ENCODE measurements at regions not wholly inside any gene's neighbourhood (a gene's known extent, or its start where the extent isn't known, plus 50 kb on each side); places are given as distances from the start of the nearest gene placed in this dataset.

DNA sequence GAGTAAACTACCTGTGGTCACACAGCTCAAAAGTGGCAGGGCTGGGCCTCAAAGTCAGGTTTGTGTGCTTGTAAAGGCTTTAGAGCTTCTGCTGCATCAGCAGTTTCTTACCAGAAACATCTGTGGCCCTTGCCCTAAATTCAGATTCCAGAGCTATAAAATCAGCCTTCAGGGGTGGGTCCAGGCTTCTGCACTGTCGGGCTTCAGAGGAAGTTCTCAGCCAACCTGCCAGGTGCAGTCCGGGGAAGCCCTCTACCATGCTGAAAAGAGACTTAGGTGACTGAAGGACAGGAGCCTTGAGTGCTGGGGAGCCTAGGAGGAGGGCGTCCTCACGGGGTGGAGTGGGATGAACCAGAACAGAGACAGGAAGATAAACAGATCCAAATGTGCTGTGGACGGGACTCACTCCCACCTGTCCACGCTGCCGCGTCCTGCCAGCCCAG, 69.9 kb upstream of the HS6ST1 start:
- ChIA-PET CTCF (no interaction called here), POLR2A (interaction anchor here (0.6 kb wide), 1 partner anchor 277 kb away, joined by 3 read pairs; no protein-coding TSS in a partner anchor)
- no peaks in the 10 kb centered on the region for H3K27me3 Mint-ChIP-seq
- TF ChIP-seq, protein P1, sequence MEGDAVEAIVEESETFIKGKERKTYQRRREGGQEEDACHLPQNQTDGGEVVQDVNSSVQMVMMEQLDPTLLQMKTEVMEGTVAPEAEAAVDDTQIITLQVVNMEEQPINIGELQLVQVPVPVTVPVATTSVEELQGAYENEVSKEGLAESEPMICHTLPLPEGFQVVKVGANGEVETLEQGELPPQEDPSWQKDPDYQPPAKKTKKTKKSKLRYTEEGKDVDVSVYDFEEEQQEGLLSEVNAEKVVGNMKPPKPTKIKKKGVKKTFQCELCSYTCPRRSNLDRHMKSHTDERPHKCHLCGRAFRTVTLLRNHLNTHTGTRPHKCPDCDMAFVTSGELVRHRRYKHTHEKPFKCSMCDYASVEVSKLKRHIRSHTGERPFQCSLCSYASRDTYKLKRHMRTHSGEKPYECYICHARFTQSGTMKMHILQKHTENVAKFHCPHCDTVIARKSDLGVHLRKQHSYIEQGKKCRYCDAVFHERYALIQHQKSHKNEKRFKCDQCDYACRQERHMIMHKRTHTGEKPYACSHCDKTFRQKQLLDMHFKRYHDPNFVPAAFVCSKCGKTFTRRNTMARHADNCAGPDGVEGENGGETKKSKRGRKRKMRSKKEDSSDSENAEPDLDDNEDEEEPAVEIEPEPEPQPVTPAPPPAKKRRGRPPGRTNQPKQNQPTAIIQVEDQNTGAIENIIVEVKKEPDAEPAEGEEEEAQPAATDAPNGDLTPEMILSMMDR (IDR thresholded peaks at IDR 0.05): no peak
- Histone ChIP-seq H3K27ac (ENCODE audit: low read depth in 1 of 2, low read length in 2 of 2) (no peak overlapping the region), H3K36me3 (ENCODE audit: insufficient read depth, low read length) (no peaks in the 10 kb centered on the region), H3K9me3 (ENCODE audit: control insufficient read depth in 1 of 2, insufficient read depth in 1 of 2, low read length in 2 of 2) (no peaks in the 10 kb centered on the region), H3K27me3 (ENCODE audit: control insufficient read depth in 1 of 2, insufficient read depth in 2 of 2, low read length in 2 of 2) (peaks cover 0 to 4% of the 10 kb centered on the region in 2 experiments), H3K4me1 (ENCODE audit: insufficient read depth, low read length) (no peaks in the 10 kb centered on the region), H3K4me3 (ENCODE audit: low read length) (no peak overlapping the region)
- ATAC-seq (ENCODE audit: poor library complexity) (no peak), DNase-seq (no peak)
- no peaks in the 10 kb centered on the region for H3K36me3 Mint-ChIP-seq (ENCODE audit: low read depth)
- no peaks in the 10 kb centered on the region for H3K9me3 Mint-ChIP-seq
- intact Hi-C loops (cut with DNase I, micrococcal nuclease): no loop called here
- no peaks in the 10 kb centered on the region for H3K4me1 Mint-ChIP-seq (ENCODE audit: low read depth)
- no peak overlapping the region for H3K27ac Mint-ChIP-seq
- H3K4me3 Mint-ChIP-seq: no peak overlapping the region

DNA sequence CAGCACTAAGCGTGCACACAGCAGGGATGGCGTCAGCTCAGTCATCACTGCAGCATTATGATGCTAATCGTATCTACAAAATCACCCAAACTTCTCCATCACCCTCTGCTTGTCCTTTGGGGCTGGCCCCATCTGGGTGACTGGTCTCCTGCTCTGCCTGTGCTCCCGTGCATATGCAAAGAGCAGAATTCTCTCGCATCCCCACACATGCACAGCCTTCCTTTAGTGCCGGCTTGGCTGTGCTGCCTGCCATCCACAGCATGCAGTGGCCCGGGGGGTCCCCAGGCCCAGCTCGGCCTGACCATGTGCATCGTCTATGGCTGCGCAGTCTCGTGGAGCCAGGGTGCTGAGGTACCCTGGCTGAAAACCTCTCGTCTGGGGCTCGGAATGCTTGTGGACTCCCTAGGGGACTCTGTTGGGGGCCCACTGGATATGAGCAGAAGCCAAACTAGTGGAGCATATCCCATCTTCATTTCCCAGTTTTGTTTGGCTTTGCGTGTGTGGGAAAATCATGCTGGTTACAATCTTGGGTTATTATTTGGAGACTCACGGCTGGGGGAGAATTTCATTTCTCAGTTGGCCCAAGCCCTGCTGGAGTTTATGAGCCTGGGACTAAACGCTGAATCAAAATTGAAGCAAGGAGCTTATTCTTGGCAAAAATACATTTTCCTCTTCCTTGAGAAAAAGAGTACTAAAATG, 70.9 kb upstream of the HS6ST1 start:
- H3K27me3 Mint-ChIP-seq: no peaks in the 10 kb centered on the region
- H3K27me3 ChIP-seq (ENCODE audit: control insufficient read depth in 1 of 2, insufficient read depth in 2 of 2, low read length in 2 of 2): peaks cover 0 to 4% of the 10 kb centered on the region in 2 experiments
- CTCF ChIA-PET: no interaction called here
- ATAC-seq (ENCODE audit: poor library complexity) (no peak), DNase-seq (no peak)
- no peaks in the 10 kb centered on the region for H3K4me1 Mint-ChIP-seq (ENCODE audit: low read depth)
- no peaks in the 10 kb centered on the region for H3K4me1 ChIP-seq (ENCODE audit: insufficient read depth, low read length)
- no peaks in the 10 kb centered on the region for H3K36me3 Mint-ChIP-seq (ENCODE audit: low read depth)
- intact Hi-C loops (cut with DNase I, micrococcal nuclease): no loop called here
- TF ChIP-seq, protein P1 (IDR thresholded peaks at IDR 0.05): no peak
- no peak overlapping the region for H3K27ac Mint-ChIP-seq
- H3K36me3 ChIP-seq (ENCODE audit: insufficient read depth, low read length): no peaks in the 10 kb centered on the region
- H3K9me3 Mint-ChIP-seq: no peaks in the 10 kb centered on the region
- H3K9me3 ChIP-seq (ENCODE audit: control insufficient read depth in 1 of 2, insufficient read depth in 1 of 2, low read length in 2 of 2): peaks cover 0 to 4% of the 10 kb centered on the region in 2 experiments
- H3K4me3 Mint-ChIP-seq: no peak overlapping the region
- POLR2A ChIA-PET: no interaction called here
- no peak overlapping the region for H3K27ac ChIP-seq (ENCODE audit: low read depth in 1 of 2, low read length in 2 of 2)
- H3K4me3 ChIP-seq (ENCODE audit: low read length): no peak overlapping the region

DNA sequence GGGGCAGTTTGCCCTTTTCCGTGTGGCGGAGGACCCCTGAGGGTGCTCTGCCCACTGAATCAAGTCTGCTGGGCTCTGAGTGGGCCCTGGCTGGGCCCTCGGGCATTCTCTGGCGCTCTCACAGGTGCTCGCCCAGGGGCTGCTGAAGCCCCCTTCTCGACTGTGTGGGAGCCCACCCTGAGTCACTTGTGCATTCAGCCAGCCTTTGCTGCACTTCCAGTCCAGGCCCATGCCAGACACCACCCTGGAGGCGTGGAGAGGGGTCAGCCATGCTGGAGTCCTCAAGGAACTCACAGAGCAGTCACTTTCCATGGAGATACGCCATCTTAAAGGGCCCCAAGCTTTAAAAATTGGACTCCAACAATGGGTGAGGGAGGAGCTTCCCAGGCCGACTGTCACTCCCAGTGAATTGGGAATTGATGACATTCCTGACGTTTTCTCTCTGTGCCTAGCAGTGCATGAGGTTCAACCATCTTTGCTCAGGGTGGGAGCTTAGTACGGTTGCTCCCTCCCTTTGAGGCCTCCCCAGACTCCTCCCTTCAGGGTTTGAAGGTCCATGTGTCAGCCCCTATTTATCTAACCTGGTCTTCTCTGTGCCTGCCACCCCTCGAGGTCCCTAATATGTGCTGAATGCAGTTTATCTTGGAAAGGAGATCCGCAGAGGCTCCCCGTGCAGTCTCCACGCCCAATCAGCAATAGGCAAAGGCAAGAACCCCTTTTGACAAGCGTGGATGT, 71.8 kb upstream of the HS6ST1 start:
- DNase-seq (no peak), ATAC-seq (ENCODE audit: poor library complexity) (no peak)
- POLR2A ChIA-PET: no interaction called here

More for the DNA sequence above, 71.8 kb upstream of the HS6ST1 start:
- no peak overlapping the region for H3K27ac Mint-ChIP-seq
- H3K4me3 ChIP-seq (ENCODE audit: low read length): no peak overlapping the region
- H3K4me3 Mint-ChIP-seq: no peak overlapping the region
- peaks cover 0 to 4% of the 10 kb centered on the region in 2 experiments for H3K9me3 ChIP-seq (ENCODE audit: control insufficient read depth in 1 of 2, insufficient read depth in 1 of 2, low read length in 2 of 2)
- no peaks in the 10 kb centered on the region for H3K9me3 Mint-ChIP-seq
- H3K4me1 Mint-ChIP-seq (ENCODE audit: low read depth): no peaks in the 10 kb centered on the region
- H3K27me3 Mint-ChIP-seq: no peaks in the 10 kb centered on the region
- no peaks in the 10 kb centered on the region for H3K36me3 ChIP-seq (ENCODE audit: insufficient read depth, low read length)
- CTCF ChIA-PET: no interaction called here
- no peaks in the 10 kb centered on the region for H3K4me1 ChIP-seq (ENCODE audit: insufficient read depth, low read length)
- H3K27me3 ChIP-seq (ENCODE audit: control insufficient read depth in 1 of 2, insufficient read depth in 2 of 2, low read length in 2 of 2): peaks cover 0 to 4% of the 10 kb centered on the region in 2 experiments
- TF ChIP-seq, protein P1 (IDR thresholded peaks at IDR 0.05): no peak
- intact Hi-C loops (cut with DNase I, micrococcal nuclease): no loop called here
- no peak overlapping the region for H3K27ac ChIP-seq (ENCODE audit: low read depth in 1 of 2, low read length in 2 of 2)
- H3K36me3 Mint-ChIP-seq (ENCODE audit: low read depth): no peaks in the 10 kb centered on the region

Measured in CD4-positive, alpha-beta T cell (primary cell).